Astrocyte (in vitro differentiated cells and primary cell): ENCODE measurements at regions not wholly inside any gene's neighbourhood (a gene's known extent, or its start where the extent isn't known, plus 50 kb on each side); places are given as distances from the start of the nearest gene placed in this dataset.

Experiments
- DNase-seq: peaks from one replicate; pipeline ENCODE4 v3.0.0-alpha.2; 2010; ENCODE audit warnings: low read depth
- FAIRE-seq: peaks from 2 replicates; lab custom pipeline; 2011; peaks lifted over from hg19 to GRCh38; lab: Jason Lieb, UNC
- H2AFZ ChIP-seq: 2 replicates; pipeline ENCODE4 v1.6.0; 2012; ENCODE audit warnings: low read depth, low read length, inconsistent platforms
- H3K27ac ChIP-seq: 2 replicates; pipeline ENCODE4 v1.5.1; 2011; ENCODE audit warnings: low read depth, low read length, inconsistent platforms
- H3K27me3 ChIP-seq: 2 replicates; pipeline ENCODE4 v1.6.0; 2011; ENCODE audit warnings: low read length, inconsistent platforms; ENCODE audit not compliant: insufficient read depth
- H3K36me3 ChIP-seq: 2 replicates; pipeline ENCODE4 v1.5.1; 2011; ENCODE audit warnings: low read length, inconsistent platforms; ENCODE audit not compliant: insufficient read depth
- H3K4me1 ChIP-seq: 2 replicates; pipeline ENCODE4 v1.5.1; 2011; ENCODE audit warnings: low read length, inconsistent platforms; ENCODE audit not compliant: insufficient read depth
- H3K4me2 ChIP-seq: 2 replicates; pipeline ENCODE4 v1.6.0; 2012; ENCODE audit warnings: low read length, inconsistent platforms
- H3K4me3 ChIP-seq: 2 replicates; pipeline ENCODE4 v1.5.1; 2011; ENCODE audit warnings: low read depth, mild to moderate bottlenecking, low read length, inconsistent platforms; ENCODE audit not compliant: insufficient read depth
- H3K79me2 ChIP-seq: 2 replicates; pipeline ENCODE4 v1.6.0; 2012; ENCODE audit warnings: mild to moderate bottlenecking, low read length, inconsistent platforms; ENCODE audit not compliant: insufficient read depth
- H3K9ac ChIP-seq: 2 replicates; pipeline ENCODE4 v1.6.0; 2012; ENCODE audit warnings: mild to moderate bottlenecking, low read length, inconsistent platforms
- H3K9me3 ChIP-seq: 2 replicates; pipeline ENCODE4 v1.5.1; 2012; ENCODE audit warnings: low read depth, mild to moderate bottlenecking, low read length, inconsistent platforms; ENCODE audit not compliant: insufficient read depth
- H4K20me1 ChIP-seq: 2 replicates; pipeline ENCODE4 v1.6.0; 2012; ENCODE audit warnings: low read length, inconsistent platforms; ENCODE audit not compliant: insufficient read depth
- H3K27ac Mint-ChIP-seq: one replicate; pipeline ENCODE4 v1.8.0; 2021; ENCODE audit warnings: mild to moderate bottlenecking, mixed read lengths; ENCODE audit not compliant: unreplicated experiment
- H3K27me3 Mint-ChIP-seq: one replicate; pipeline ENCODE4 v1.8.0; 2021; ENCODE audit warnings: low read depth, mixed read lengths; ENCODE audit not compliant: unreplicated experiment
- H3K36me3 Mint-ChIP-seq: one replicate; pipeline ENCODE4 v1.8.0; 2021; ENCODE audit warnings: low read depth, mixed read lengths; ENCODE audit not compliant: unreplicated experiment
- H3K4me1 Mint-ChIP-seq: one replicate; pipeline ENCODE4 v1.8.0; 2021; ENCODE audit warnings: low read depth, mixed read lengths; ENCODE audit not compliant: unreplicated experiment
- H3K4me3 Mint-ChIP-seq: one replicate; pipeline ENCODE4 v1.8.0; 2021; ENCODE audit warnings: mild to moderate bottlenecking, moderate library complexity, mixed read lengths; ENCODE audit not compliant: unreplicated experiment
- H3K9me3 Mint-ChIP-seq: one replicate; pipeline ENCODE4 v1.8.0; 2021; ENCODE audit warnings: mild to moderate bottlenecking, mixed read lengths; ENCODE audit not compliant: unreplicated experiment
- CTCF ChIP-seq: IDR thresholded peaks from 2 replicates; pipeline ENCODE4 v1.5.1; 2011; ENCODE audit warnings: low read depth, mild to moderate bottlenecking, inconsistent platforms, low read length, moderate library complexity; ENCODE audit not compliant: insufficient read depth
- EZH2 ChIP-seq: IDR thresholded peaks from 2 replicates; pipeline ENCODE4 v1.6.1; 2012; ENCODE audit warnings: mild to moderate bottlenecking, low read length, inconsistent platforms; ENCODE audit not compliant: insufficient read depth

GRCh38 chr4:188680667-188681063, 541.4 kb downstream of the TRIML1 start:
- FAIRE-seq (no peak), DNase-seq (no peak)
- Histone ChIP-seq H3K27me3 (no peaks in the 10 kb centered on the region), H3K9ac (no peak overlapping the region), H4K20me1 (no peaks in the 10 kb centered on the region), H3K27ac (no peak overlapping the region), H3K4me2 (no peak overlapping the region), H3K9me3 (no peaks in the 10 kb centered on the region), H3K4me3 (no peak overlapping the region), H3K4me1 (no peaks in the 10 kb centered on the region), H3K79me2 (no peaks in the 10 kb centered on the region), H2AFZ (no peak overlapping the region), H3K36me3 (no peaks in the 10 kb centered on the region)
- Mint-ChIP-seq H3K4me1 (peaks cover 5% of the 10 kb centered on the region), H3K27me3 (no peaks in the 10 kb centered on the region), H3K36me3 (no peaks in the 10 kb centered on the region), H3K9me3 (no peaks in the 10 kb centered on the region), H3K4me3 (no peak overlapping the region), H3K27ac (no peak overlapping the region)
- TF ChIP-seq CTCF (no peak), EZH2 (no peak)

GRCh38 chr4:188682321-188682720, 543.1 kb downstream of the TRIML1 start:
- Histone ChIP-seq H3K36me3 (no peaks in the 10 kb centered on the region), H3K4me3 (no peak overlapping the region), H4K20me1 (no peaks in the 10 kb centered on the region), H3K27ac (no peak overlapping the region), H2AFZ (no peak overlapping the region), H3K9me3 (no peaks in the 10 kb centered on the region), H3K27me3 (no peaks in the 10 kb centered on the region), H3K9ac (no peak overlapping the region), H3K79me2 (no peaks in the 10 kb centered on the region), H3K4me1 (no peaks in the 10 kb centered on the region), H3K4me2 (no peak overlapping the region)
- H3K36me3 Mint-ChIP-seq, result no peaks in the 10 kb centered on the region
- TF ChIP-seq EZH2 (no peak), CTCF (no peak)
- no peak overlapping the region for H3K27ac Mint-ChIP-seq
- H3K9me3 Mint-ChIP-seq, result no peaks in the 10 kb centered on the region
- H3K4me1 Mint-ChIP-seq, result peaks cover 5% of the 10 kb centered on the region
- DNase-seq (no peak), FAIRE-seq (no peak)
- no peaks in the 10 kb centered on the region for H3K27me3 Mint-ChIP-seq
- H3K4me3 Mint-ChIP-seq, result no peak overlapping the region

GRCh38 chr4:188683571-188683970, 544.3 kb downstream of the TRIML1 start:
- H3K36me3 ChIP-seq, result no peaks in the 10 kb centered on the region
- H3K4me3 Mint-ChIP-seq, result no peak overlapping the region

More at GRCh38 chr4:188683571-188683970, 544.3 kb downstream of the TRIML1 start:
- H3K27me3 Mint-ChIP-seq, result no peaks in the 10 kb centered on the region
- FAIRE-seq (no peak), DNase-seq (no peak)
- Histone ChIP-seq H3K4me2 (no peak overlapping the region), H4K20me1 (no peaks in the 10 kb centered on the region), H3K9me3 (no peaks in the 10 kb centered on the region), H3K27ac (no peak overlapping the region), H3K4me1 (no peaks in the 10 kb centered on the region), H2AFZ (no peak overlapping the region), H3K27me3 (no peaks in the 10 kb centered on the region), H3K9ac (no peak overlapping the region), H3K79me2 (no peaks in the 10 kb centered on the region), H3K4me3 (no peak overlapping the region)
- TF ChIP-seq EZH2 (no peak), CTCF (no peak)
- H3K27ac Mint-ChIP-seq, result no peak overlapping the region
- H3K9me3 Mint-ChIP-seq, result no peaks in the 10 kb centered on the region
- H3K4me1 Mint-ChIP-seq, result peaks cover 5% of the 10 kb centered on the region
- H3K36me3 Mint-ChIP-seq, result no peaks in the 10 kb centered on the region
